Kidney (tissue), 13 donors: ENCODE measurements at regions not wholly inside any gene's neighbourhood (a gene's known extent, or its start where the extent isn't known, plus 50 kb on each side); places are given as distances from the start of the nearest gene placed in this dataset.

ENCODE experiments used
- DNase-seq, 5 donors: peaks; one replicate each; pipeline ENCODE4 v3.0.0-alpha.2; 2013 to 2020
- FAIRE-seq: peaks from 2 replicates; lab custom pipeline; 2012; peaks lifted over from hg19 to GRCh38; lab: Jason Lieb, UNC
- H3K27ac ChIP-seq, 2 donors: one replicate each; pipeline ENCODE4 v1.7.0; 2013; ENCODE audit warnings: low read depth in 2 of 2, low read length in 2 of 2, inconsistent platforms in 1 of 2
- H3K27me3 ChIP-seq: one replicate; pipeline ENCODE4 v1.7.1; 2013; ENCODE audit warnings: low read length, inconsistent platforms; ENCODE audit not compliant: control insufficient read depth, insufficient read depth
- H3K36me3 ChIP-seq, 3 donors: one replicate each; pipeline versions ENCODE4 v1.7.0 to v1.7.1; 2013; ENCODE audit warnings: low read length in 3 of 3, control low read depth in 1 of 3, inconsistent platforms in 1 of 3; ENCODE audit not compliant: insufficient read depth in 3 of 3, control insufficient read depth in 2 of 3
- H3K4me1 ChIP-seq, 3 donors: one replicate each; pipeline versions ENCODE4 v1.7.0 to v1.7.1; 2013; ENCODE audit warnings: low read length in 3 of 3, inconsistent platforms in 1 of 3, low read depth in 1 of 3; ENCODE audit not compliant: control insufficient read depth in 2 of 3, insufficient read depth in 2 of 3
- H3K4me3 ChIP-seq, 3 donors: one replicate each; pipeline versions ENCODE4 v1.7.0 to v1.8.1; 2013; ENCODE audit warnings: low read length in 3 of 3, control low read depth in 1 of 3, inconsistent platforms in 1 of 3
- H3K9ac ChIP-seq, 3 donors: one replicate each; pipeline versions ENCODE4 v1.7.0 to v1.7.1; 2013; ENCODE audit warnings: low read length in 3 of 3, control low read depth in 1 of 3, inconsistent platforms in 1 of 3
- H3K9me3 ChIP-seq, 3 donors: one replicate each; pipeline versions ENCODE4 v1.7.0 to v1.7.1; 2013; ENCODE audit warnings: low read length in 3 of 3, control low read depth in 1 of 3, inconsistent platforms in 1 of 3; ENCODE audit not compliant: control insufficient read depth in 2 of 3, insufficient read depth in 1 of 3
- CTCF ChIP-seq: IDR thresholded peaks from 3 replicates; pipeline ENCODE4 v1.5.1; 2012; ENCODE audit warnings: mild to moderate bottlenecking, moderate library complexity, borderline replicate concordance; ENCODE audit not compliant: insufficient read depth; ENCODE audit errors: extremely low read depth
- intact Hi-C: fragments of 100-400 bp; cut with DNase I; formaldehyde crosslinking; loops from one replicate; pipeline ENCODE4 v1.11.1; 2022
- donor health status: control.
- donor health status: control.
- donor health status: control.
- donor health status: control.
- donor health status: control.
- donor health status: DM: yes; HTN: yes; CAD: no.
- donor health status: Normal renal cell carcinoma (clear cell type).

- no peak overlapping the region for H3K27ac ChIP-seq
- no peak overlapping the region for H3K9ac ChIP-seq
- FAIRE-seq (no peak), DNase-seq (no peak)
- no peak for TF ChIP-seq CTCF
- H3K36me3 ChIP-seq = no peaks in the 10 kb centered on the region
- H3K9me3 ChIP-seq = no peaks in the 10 kb centered on the region
- intact Hi-C loops = no loop called here
- peaks cover 0 to 6% (median 4%) of the 10 kb centered on the region in 3 donors for H3K4me1 ChIP-seq
- H3K4me3 ChIP-seq = no peak overlapping the region
- no peaks in the 10 kb centered on the region for H3K27me3 ChIP-seq
Observed at GRCh38 chr5:118778941-118779340, 209.4 kb downstream of the DTWD2 start.

- Histone ChIP-seq H3K4me1 (peaks cover 0 to 6% (median 4%) of the 10 kb centered on the region in 3 donors), H3K4me3 (no peak overlapping the region), H3K27ac (peak overlapping the region in 1 of 2 donors; percentile 33), H3K9ac (no peak overlapping the region), H3K36me3 (no peaks in the 10 kb centered on the region), H3K9me3 (no peaks in the 10 kb centered on the region), H3K27me3 (no peaks in the 10 kb centered on the region)
- intact Hi-C loops = no loop called here
- FAIRE-seq (no peak), DNase-seq (no peak)
- TF ChIP-seq CTCF = no peak
Observed at GRCh38 chr5:118777189-118777736, 211.1 kb downstream of the DTWD2 start.

GRCh38 chr5:118776755-118777154 is 211.6 kb downstream of the DTWD2 start:
- Histone ChIP-seq H3K4me1 (peaks cover 0 to 6% (median 4%) of the 10 kb centered on the region in 3 donors), H3K27me3 (no peaks in the 10 kb centered on the region), H3K9me3 (no peaks in the 10 kb centered on the region), H3K9ac (no peak overlapping the region), H3K36me3 (no peaks in the 10 kb centered on the region), H3K4me3 (no peak overlapping the region), H3K27ac (peak overlapping the region in 1 of 2 donors; percentile 33)
- no peak for TF ChIP-seq CTCF
- FAIRE-seq (no peak), DNase-seq (no peak)
- intact Hi-C loops = no loop called here
